Mesenchymal stem cell (in vitro differentiated cells and primary cell): ENCODE measurements at regions not wholly inside any gene's neighbourhood (a gene's known extent, or its start where the extent isn't known, plus 50 kb on each side); places are given as distances from the start of the nearest gene placed in this dataset.

Experiments used
- DNase-seq: peaks from one replicate; pipeline ENCODE4 v3.0.0-alpha.2; 2013
- H2AFZ ChIP-seq: one replicate; pipeline ENCODE4 v1.6.1; 2013; ENCODE audit warnings: low read depth, mild to moderate bottlenecking, control low read depth, inconsistent platforms, low read length, moderate library complexity
- H2AK5ac ChIP-seq: 2 replicates; pipeline ENCODE4 v1.6.1; 2013; ENCODE audit warnings: low read length, moderate library complexity, mild to moderate bottlenecking, inconsistent platforms; ENCODE audit not compliant: severe bottlenecking
- H2BK120ac ChIP-seq: one replicate; pipeline ENCODE4 v1.6.1; 2013; ENCODE audit warnings: low read depth, mild to moderate bottlenecking, inconsistent platforms, low read length, moderate library complexity
- H2BK12ac ChIP-seq, 2 experiments: one replicate each; pipeline ENCODE4 v1.6.1; 2013; ENCODE audit warnings: inconsistent platforms in 2 of 2, low read length in 2 of 2, mild to moderate bottlenecking in 2 of 2, moderate library complexity in 2 of 2, control low read depth in 1 of 2
- H2BK15ac ChIP-seq: one replicate; pipeline ENCODE4 v1.6.1; 2013; ENCODE audit warnings: mild to moderate bottlenecking, low read depth, inconsistent platforms; ENCODE audit not compliant: poor library complexity, severe bottlenecking
- H2BK5ac ChIP-seq: 2 replicates; pipeline ENCODE4 v1.6.1; 2013; ENCODE audit warnings: low read depth, mild to moderate bottlenecking, low read length, control low read depth, inconsistent platforms; ENCODE audit not compliant: poor library complexity, severe bottlenecking
- H3K14ac ChIP-seq, 2 experiments: one replicate each; pipeline ENCODE4 v1.6.1; 2013; ENCODE audit warnings: inconsistent platforms in 2 of 2, low read length in 2 of 2, control low read depth in 1 of 2, mild to moderate bottlenecking in 1 of 2, moderate library complexity in 1 of 2
- H3K18ac ChIP-seq, 2 experiments: one replicate each; pipeline ENCODE4 v1.6.1; 2013; ENCODE audit warnings: inconsistent platforms in 2 of 2, low read length in 2 of 2, control low read depth in 1 of 2, low read depth in 1 of 2, mild to moderate bottlenecking in 1 of 2
- H3K23ac ChIP-seq, 2 experiments: one replicate each; pipeline ENCODE4 v1.6.1; 2013; ENCODE audit warnings: inconsistent platforms in 2 of 2, low read length in 2 of 2, mild to moderate bottlenecking in 2 of 2, moderate library complexity in 2 of 2, control low read depth in 1 of 2
- H3K27ac ChIP-seq: 2 replicates; pipeline ENCODE4 v1.5.1; 2013; ENCODE audit warnings: mild to moderate bottlenecking, moderate library complexity, low read length, control low read depth, inconsistent platforms; ENCODE audit not compliant: poor library complexity, severe bottlenecking
- H3K27me3 ChIP-seq, 2 experiments: 2 replicates each; pipeline versions ENCODE4 v1.6.1 to v1.7.0; 2013; ENCODE audit warnings: low read length in 2 of 2, mild to moderate bottlenecking in 2 of 2, moderate library complexity in 2 of 2, control low read depth in 1 of 2, inconsistent platforms in 1 of 2; ENCODE audit not compliant: control insufficient read depth in 1 of 2, insufficient read depth in 1 of 2
- H3K36me3 ChIP-seq, 2 experiments: 2 replicates each; pipeline versions ENCODE4 v1.6.1 to v1.7.0; 2013; ENCODE audit warnings: low read length in 2 of 2, control low read depth in 1 of 2, inconsistent platforms in 1 of 2, low read depth in 1 of 2, mild to moderate bottlenecking in 1 of 2; ENCODE audit not compliant: insufficient read depth in 2 of 2, control insufficient read depth in 1 of 2
- H3K4ac ChIP-seq, 2 experiments: one replicate each; pipeline ENCODE4 v1.6.1; 2013; ENCODE audit warnings: inconsistent platforms in 2 of 2, low read length in 2 of 2, mild to moderate bottlenecking in 2 of 2, moderate library complexity in 2 of 2, control low read depth in 1 of 2, low read depth in 1 of 2
- H3K4me1 ChIP-seq: 2 replicates; pipeline ENCODE4 v1.6.1; 2013; ENCODE audit warnings: low read depth, low read length, control low read depth; ENCODE audit not compliant: control insufficient read depth, insufficient read depth
- H3K4me2 ChIP-seq: 2 replicates; pipeline ENCODE4 v1.6.1; 2013; ENCODE audit warnings: low read length, mild to moderate bottlenecking, inconsistent platforms; ENCODE audit not compliant: poor library complexity, severe bottlenecking
- H3K4me3 ChIP-seq, 2 experiments: 2 replicates each; pipeline versions ENCODE4 v1.5.1 to v1.7.0; 2013; ENCODE audit warnings: low read length in 2 of 2, mild to moderate bottlenecking in 2 of 2, control low read depth in 1 of 2, low read depth in 1 of 2; ENCODE audit not compliant: insufficient read depth in 1 of 2
- H3K79me1 ChIP-seq: replicated peaks from 2 replicates; pipeline ENCODE4 v1.6.1; 2013; ENCODE audit warnings: mild to moderate bottlenecking, control low read depth, low read length, inconsistent platforms; ENCODE audit not compliant: poor library complexity, severe bottlenecking
- H3K9ac ChIP-seq: 2 replicates; pipeline ENCODE4 v1.7.0; 2013; ENCODE audit warnings: mild to moderate bottlenecking, low read length, moderate library complexity
- H3K9me3 ChIP-seq: 2 replicates; pipeline ENCODE4 v1.7.0; 2013; ENCODE audit warnings: mild to moderate bottlenecking, low read length; ENCODE audit not compliant: control insufficient read depth
- H4K8ac ChIP-seq: one replicate; pipeline ENCODE4 v1.6.1; 2013; ENCODE audit warnings: inconsistent platforms, mild to moderate bottlenecking, low read length, moderate library complexity
- H4K91ac ChIP-seq: one replicate; pipeline ENCODE4 v1.6.1; 2013; ENCODE audit warnings: mild to moderate bottlenecking, low read length, inconsistent platforms
- WGBS: methylation state at CpG from one replicate; pipeline ENCODE4 v1.1.7; 2013; ENCODE audit warnings: mixed read lengths; 5-methylcytosine and 5-hydroxymethylcytosine counted together

DNA sequence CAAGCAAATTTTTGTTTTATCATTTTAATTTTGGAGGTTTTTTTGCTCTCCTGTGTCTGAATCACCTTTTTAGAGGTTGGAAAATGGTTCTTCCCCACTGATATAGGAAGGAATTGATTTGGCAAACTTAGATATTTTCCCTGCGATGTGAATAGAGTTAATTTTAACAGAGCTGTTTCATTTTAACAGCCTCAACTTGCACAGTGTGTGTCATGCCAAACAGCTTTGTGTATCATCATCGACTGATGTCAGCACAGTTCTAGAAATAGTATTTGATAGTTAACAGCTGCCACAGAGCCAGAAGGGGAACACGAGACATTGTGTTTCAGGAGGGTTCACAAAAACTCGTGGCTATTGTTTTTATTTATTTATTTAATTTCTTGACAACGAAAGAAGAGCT lies 243.1 kb upstream of the FOXN3 start:
- no peak overlapping the region for H4K8ac ChIP-seq
- H2BK15ac ChIP-seq: no peak overlapping the region
- H3K36me3 ChIP-seq: no peaks in the 10 kb centered on the region
- H3K18ac ChIP-seq: no peak overlapping the region
- H2BK12ac ChIP-seq: no peak overlapping the region
- no peak overlapping the region for H2AFZ ChIP-seq
- no peak overlapping the region for H2BK5ac ChIP-seq
- H3K9me3 ChIP-seq: no peaks in the 10 kb centered on the region
- H3K23ac ChIP-seq: no peak overlapping the region
- H4K91ac ChIP-seq: no peak overlapping the region
- no peaks in the 10 kb centered on the region for H3K4me1 ChIP-seq
- no peaks in the 10 kb centered on the region for H3K27me3 ChIP-seq
- no peak overlapping the region for H2BK120ac ChIP-seq
- peak overlapping the region; percentile 78 for H3K9ac ChIP-seq
- no peak overlapping the region for H3K4me2 ChIP-seq
- no peak overlapping the region for H3K4ac ChIP-seq
- no peaks in the 10 kb centered on the region for H3K79me1 ChIP-seq
- no peak overlapping the region for H3K27ac ChIP-seq
- peak overlapping the region in 1 of 2 experiments; percentile 53 for H3K4me3 ChIP-seq
- 67% methylated on average over 3 of the region's 5 CpGs for WGBS
- H3K14ac ChIP-seq: no peak overlapping the region
- H2AK5ac ChIP-seq: no peak overlapping the region
- DNase-seq: peak; percentile 18

DNA sequence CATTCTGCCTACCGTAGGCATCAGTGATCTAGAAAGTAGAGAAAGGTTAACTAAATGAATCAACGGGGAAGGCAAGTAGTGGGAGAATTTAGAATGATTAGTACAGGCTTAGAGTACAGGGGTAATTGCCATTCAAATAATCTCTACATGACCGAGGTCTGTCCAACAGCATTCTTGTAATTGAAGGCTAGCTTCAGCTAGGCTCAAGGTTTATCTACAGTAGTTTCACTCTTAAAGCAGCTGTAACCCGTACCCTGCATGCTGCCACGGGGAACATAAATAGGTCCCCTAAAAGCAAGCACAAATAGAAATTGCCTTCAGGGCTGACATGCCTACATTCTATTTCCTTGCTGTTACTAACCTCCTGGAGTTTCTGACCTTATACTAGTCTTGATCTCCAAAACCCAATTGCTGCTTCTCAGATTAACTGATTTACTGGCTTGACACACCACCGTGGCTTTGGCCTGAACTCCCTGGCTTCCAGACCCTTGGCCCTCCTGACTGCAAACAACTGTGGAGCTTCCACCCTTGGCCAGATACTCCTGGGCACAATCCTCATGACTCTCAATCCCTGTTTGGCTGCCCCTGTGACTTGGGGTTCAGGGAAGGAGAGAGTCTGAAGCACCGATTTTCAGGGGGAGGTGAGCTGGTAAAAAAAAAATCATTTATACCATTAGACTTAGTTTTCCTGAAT lies 242.1 kb upstream of the FOXN3 start:
- no peak overlapping the region for H3K18ac ChIP-seq
- H2AK5ac ChIP-seq: no peak overlapping the region
- no peak overlapping the region for H2BK5ac ChIP-seq
- H3K14ac ChIP-seq: no peak overlapping the region
- no peaks in the 10 kb centered on the region for H3K79me1 ChIP-seq
- H2AFZ ChIP-seq: no peak overlapping the region
- no peak overlapping the region for H2BK12ac ChIP-seq
- no peaks in the 10 kb centered on the region for H3K4me1 ChIP-seq
- no peak overlapping the region for H3K27ac ChIP-seq
- 93% methylated on average over 6 of the region's 7 CpGs for WGBS
- H3K9me3 ChIP-seq: no peaks in the 10 kb centered on the region
- peak overlapping the region; percentile 78 for H3K9ac ChIP-seq
- H2BK15ac ChIP-seq: no peak overlapping the region
- H3K36me3 ChIP-seq: no peaks in the 10 kb centered on the region
- no peak overlapping the region for H3K4ac ChIP-seq
- H4K8ac ChIP-seq: no peak overlapping the region
- DNase-seq: no peak
- H3K23ac ChIP-seq: no peak overlapping the region
- H3K4me2 ChIP-seq: no peak overlapping the region
- H3K4me3 ChIP-seq: no peak overlapping the region
- H3K27me3 ChIP-seq: no peaks in the 10 kb centered on the region
- H2BK120ac ChIP-seq: no peak overlapping the region
- no peak overlapping the region for H4K91ac ChIP-seq

DNA sequence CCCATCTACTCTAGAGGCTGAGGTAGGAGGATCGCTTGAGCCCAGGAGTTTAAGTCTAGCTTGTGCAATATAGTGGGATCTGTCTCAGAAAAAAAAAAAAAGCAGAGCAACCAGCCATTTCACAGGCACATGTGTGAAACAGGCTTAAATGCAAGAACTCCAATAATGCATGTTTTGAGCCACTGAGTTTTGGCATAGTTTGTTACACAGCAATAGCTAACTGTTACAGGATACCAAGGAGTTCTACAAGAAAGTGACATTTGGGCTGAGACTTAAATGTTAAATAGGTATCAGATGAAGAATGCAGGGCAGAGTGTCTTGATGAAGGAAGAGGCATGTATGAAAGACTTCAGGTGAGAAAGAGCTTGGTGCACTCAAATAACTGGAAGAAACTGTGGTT lies 240.0 kb upstream of the FOXN3 start:
- no peak for DNase-seq
- H2BK15ac ChIP-seq: no peak overlapping the region
- H3K14ac ChIP-seq: no peak overlapping the region
- H2AFZ ChIP-seq: no peak overlapping the region
- no peak overlapping the region for H3K9ac ChIP-seq
- H3K18ac ChIP-seq: no peak overlapping the region
- H3K4me1 ChIP-seq: no peaks in the 10 kb centered on the region
- WGBS: 91% methylated on average over 1 of the region's 1 CpG
- H2BK12ac ChIP-seq: no peak overlapping the region
- no peak overlapping the region for H3K27ac ChIP-seq
- no peaks in the 10 kb centered on the region for H3K79me1 ChIP-seq
- no peak overlapping the region for H3K4me3 ChIP-seq
- no peak overlapping the region for H4K8ac ChIP-seq
- no peaks in the 10 kb centered on the region for H3K36me3 ChIP-seq
- no peak overlapping the region for H4K91ac ChIP-seq
- no peak overlapping the region for H2BK5ac ChIP-seq
- no peaks in the 10 kb centered on the region for H3K9me3 ChIP-seq
- no peak overlapping the region for H2BK120ac ChIP-seq
- H2AK5ac ChIP-seq: no peak overlapping the region
- no peak overlapping the region for H3K4ac ChIP-seq
- no peak overlapping the region for H3K4me2 ChIP-seq
- no peaks in the 10 kb centered on the region for H3K27me3 ChIP-seq
- H3K23ac ChIP-seq: no peak overlapping the region

DNA sequence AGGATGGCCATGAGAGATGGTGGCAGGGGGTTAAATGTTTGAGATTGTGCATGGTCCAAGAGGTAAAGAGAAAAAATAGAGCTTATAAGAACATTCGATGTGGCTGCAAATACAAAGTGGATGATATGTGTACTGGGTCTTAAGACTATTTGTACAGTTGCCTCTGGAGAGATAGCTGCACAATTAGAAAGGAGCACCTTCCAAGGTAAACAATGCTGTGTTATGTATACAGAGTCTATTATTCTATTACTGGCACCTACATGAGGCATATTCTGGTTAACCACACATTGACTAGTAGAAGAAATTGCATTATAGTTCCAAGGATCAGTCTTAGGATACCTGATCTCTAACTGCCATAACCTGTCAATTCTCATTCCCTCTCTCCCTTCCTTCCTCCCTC lies 238.0 kb upstream of the FOXN3 start:
- Histone ChIP-seq H3K4me2 (no peak overlapping the region), H3K18ac (no peak overlapping the region), H3K4me1 (no peaks in the 10 kb centered on the region), H2AK5ac (no peak overlapping the region), H3K9ac (no peak overlapping the region), H3K27me3 (no peaks in the 10 kb centered on the region), H4K8ac (no peak overlapping the region), H3K36me3 (no peaks in the 10 kb centered on the region), H2BK12ac (no peak overlapping the region), H3K4ac (no peak overlapping the region), H2BK120ac (no peak overlapping the region), H2BK15ac (no peak overlapping the region), H3K14ac (no peak overlapping the region), H3K27ac (no peak overlapping the region), H3K79me1 (no peaks in the 10 kb centered on the region), H2AFZ (no peak overlapping the region), H3K9me3 (no peaks in the 10 kb centered on the region), H4K91ac (no peak overlapping the region), H3K23ac (no peak overlapping the region), H3K4me3 (no peak overlapping the region), H2BK5ac (no peak overlapping the region)
- DNase-seq: no peak
- 85% methylated on average over 1 of the region's 1 CpG for WGBS
